Hepatic stellate cell (primary cell): ENCODE measurements at regions not wholly inside any gene's neighbourhood (a gene's known extent, or its start where the extent isn't known, plus 50 kb on each side); places are given as distances from the start of the nearest gene placed in this dataset.

Source experiments
- DNase-seq: peaks from one replicate; pipeline ENCODE4 v3.0.0; 2011; ENCODE audit warnings: low spot score

- DNase-seq, result no peak
These were observed 103.3 kb upstream of the ZFHX3 start for GRCh38 chr16:73151225-73151624.

DNA sequence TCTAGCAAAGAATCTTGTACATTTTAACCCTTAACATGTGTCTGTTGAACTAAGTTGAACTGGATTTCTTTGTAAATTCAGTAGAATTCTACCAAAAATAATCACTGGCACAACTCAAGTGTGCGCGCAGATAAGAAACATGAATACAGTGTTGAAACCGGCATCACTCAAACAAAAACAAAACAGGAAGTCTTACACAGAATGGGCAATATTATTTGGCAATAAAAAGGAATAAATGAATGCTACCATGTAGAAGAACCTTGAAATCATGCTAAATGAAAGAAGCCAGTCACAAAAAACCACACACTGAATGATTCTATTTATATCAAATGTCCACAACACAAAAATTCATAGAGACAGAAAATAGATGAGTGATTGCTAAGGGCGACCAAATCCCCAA, 102.9 kb upstream of the ZFHX3 start:
- DNase-seq, result no peak

GRCh38 chr16:73149334-73149733, 101.4 kb upstream of the ZFHX3 start:
- no peak for DNase-seq

DNA sequence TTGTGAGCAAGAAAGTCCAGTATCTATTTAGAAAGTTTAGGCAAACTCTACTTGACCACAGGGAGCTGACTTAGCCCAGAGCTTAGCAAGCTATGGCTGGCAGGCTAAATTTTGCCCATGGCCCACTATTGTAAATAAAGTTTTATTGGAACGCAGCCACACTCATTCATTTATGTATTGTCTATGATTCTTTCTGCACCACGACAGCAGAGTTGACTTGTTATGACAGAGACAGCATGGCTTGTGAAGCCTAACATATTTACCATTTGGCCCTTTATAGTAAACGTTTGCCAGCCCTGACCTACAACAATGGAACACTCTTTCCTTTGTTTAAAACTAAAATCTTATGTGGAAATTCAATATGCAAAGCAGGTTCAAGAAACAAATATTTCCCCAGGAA, 100.0 kb upstream of the ZFHX3 start:
- DNase-seq, result no peak

- DNase-seq, result no peak
These were observed 97.4 kb upstream of the ZFHX3 start for GRCh38 chr16:73145166-73145880.

DNA sequence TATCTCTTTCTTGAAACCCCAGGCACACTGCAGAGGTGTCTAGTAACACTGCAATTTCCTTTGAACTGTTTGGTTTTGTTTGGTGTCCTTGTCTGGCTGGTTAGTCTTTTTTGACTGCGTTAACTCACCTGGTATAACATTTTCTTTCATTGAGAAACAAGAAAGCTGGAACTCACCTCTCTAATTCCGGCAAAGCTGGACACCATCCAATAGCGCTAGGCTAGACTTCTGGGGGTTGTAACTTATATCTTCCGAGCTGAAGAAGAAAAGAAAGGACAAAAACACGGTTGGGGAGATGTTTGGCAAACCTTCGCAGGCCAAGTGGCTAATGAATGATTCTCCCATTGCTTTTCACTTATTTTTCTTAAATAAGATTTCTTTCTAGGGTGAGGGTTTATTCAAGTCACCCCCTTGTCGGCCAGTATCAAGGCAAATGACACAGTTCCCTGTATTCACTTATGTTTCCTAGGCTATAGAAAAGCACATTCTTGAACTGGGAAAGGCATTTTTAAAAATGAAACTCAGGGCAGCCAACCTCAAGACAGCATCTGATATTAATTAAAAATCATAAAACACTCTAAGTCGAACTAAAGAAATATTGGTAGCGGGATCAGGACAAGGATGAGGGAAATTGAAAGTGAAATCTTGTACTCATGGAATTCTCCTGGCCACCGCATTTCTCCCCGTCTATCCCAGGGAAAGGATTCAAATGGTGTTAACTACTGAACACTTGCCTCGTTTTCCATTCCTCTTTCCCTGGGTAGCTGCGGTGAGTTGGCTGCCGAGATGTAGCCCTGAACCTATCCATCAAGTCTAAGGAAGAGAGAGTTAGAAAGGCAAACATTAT, 95.9 kb upstream of the ZFHX3 start:
- no peak for DNase-seq

DNA sequence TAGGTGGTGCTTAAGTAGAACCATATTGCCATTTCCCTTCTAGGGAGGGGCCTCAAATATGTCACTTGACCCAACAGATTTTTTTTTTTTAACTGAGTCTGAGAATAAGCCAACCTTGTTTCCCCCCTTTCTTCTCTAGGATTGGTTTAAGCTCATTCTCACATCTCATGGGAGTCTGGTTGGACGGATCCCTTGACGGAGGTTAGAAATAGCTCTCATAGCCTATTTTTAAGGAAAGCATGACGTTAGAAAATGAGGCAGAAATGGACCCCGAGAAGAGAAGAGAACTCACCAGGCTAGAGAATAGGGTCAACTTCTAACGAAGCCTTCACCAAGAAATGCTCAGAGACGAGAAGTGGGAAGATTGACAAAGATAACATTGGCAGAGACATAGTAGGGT, 95.1 kb upstream of the ZFHX3 start:
- DNase-seq, result no peak

- no peak for DNase-seq
These were observed 94.3 kb upstream of the ZFHX3 start for GRCh38 chr16:73142053-73142854.

DNA sequence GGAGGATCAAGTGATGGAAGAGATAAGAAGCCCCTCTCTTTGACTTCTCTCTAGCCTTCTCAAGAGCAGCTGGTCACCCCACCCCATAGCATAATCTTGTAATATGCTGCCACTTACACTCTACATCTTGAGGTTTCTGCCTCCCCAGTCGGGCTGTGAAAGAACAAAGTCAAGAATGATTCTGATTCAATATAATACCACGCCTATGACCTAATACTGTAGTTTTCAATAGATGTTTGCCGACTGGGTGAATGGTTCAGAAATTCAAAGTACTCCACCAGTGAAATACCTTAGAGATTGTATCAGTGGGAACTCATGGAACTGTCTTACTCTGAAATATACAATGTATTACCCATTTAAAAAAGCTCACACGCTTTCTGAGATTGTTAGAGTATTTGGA, 93.0 kb upstream of the ZFHX3 start:
- no peak for DNase-seq

DNA sequence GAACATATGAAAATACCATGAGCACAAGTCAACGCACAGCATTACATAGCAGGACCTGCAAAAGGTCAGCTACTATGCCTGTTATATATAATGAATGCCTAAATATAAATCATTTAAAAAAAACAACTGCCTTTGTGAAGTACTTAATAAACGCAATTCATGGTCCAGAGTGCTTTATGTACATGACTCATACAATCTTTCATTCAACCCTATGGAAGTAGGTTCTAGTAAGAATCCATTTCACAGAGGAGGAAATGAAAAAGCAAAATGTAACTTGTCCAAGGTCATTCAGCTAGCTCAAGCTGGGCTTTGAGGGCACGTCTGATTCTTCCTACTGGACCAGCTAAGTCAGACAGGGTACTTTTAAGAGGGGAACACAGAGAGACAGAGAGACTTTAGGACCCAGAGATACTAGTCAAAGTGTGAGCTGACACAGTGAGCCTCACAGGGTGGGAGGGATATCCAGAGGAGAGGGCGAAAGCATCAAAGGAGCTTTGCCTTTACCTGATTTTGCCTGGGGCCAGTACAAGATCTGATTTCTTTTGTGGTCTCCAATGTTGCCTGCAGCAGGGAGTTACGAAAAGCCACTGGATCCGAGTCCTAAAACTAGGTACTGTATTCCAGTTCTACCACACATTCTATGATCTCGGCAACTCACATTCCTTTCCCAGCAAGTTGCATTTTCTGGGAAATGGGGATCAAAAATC, 83.4 kb upstream of the ZFHX3 start:
- no peak for DNase-seq

DNA sequence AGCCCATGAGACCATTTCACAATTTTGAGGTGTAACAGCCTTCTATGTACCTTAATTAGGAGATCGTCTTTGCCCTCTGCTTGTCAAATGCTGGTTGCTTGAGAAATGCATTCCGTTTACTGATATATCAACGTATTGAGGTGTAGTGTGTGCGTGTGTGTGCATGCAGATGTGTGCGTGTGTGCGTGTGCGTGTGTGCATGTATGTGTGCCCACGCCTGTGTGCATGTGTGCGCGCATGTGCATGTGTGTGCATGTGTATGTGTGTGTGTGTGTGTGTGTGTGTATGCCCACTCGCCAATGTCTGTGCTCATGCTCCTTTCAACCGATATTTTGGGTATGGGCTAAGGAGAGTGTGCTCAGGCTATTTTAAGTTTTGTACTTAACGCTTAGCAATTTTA, 81.5 kb upstream of the ZFHX3 start:
- DNase-seq, result no peak

DNA sequence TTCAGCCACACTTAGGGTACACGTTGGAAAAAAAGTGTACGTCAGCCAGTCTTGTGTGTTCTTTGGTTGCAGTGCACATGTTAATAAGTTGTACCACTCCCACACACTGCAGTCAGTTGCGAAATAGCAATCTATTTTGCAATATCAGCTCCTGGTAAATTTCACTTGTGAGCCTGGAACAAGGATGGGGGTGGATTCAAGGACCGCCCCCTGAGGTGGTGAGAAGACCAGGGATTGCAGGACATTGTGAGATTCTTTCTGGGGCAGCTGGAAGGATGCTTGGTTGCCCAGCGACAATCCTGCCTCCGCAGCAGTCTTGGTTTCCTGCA, 78.6 kb upstream of the ZFHX3 start:
- DNase-seq, result peak; percentile 19

GRCh38 chr16:73125850-73126524, 78.1 kb upstream of the ZFHX3 start:
- peak; percentile 56 for DNase-seq

DNA sequence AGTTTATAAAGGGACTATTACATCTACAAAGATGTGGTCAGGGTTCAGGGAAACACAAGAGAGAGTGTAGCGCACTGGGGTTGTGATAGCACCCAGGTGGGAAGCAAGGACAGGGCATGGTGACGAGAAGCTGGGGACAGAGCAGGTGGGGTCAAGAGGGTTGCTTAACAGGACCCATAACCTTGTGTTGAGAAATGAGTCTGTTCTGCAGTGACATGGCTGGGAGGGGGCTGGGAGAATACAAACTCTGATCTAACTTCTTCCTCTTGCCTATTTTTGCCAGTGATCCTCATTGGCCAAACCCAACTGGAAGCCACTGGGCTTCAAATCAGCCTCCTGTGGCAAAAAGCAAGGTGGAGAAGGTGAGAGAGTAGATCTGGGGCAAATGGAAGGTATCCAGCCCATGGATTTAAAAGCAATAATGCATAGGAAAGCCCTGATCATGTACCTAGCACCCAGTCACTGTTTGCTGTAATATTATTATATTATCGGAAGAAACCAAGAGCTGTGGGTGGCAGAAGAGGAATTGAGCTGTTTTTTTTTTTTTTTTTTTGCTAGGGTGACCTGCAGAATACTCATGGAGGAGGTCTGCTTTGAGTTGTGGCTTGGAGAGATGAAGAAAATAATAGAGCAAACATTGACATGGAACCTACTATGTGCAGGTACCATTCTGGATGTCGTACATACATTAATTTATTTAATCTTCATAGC, 76.9 kb upstream of the ZFHX3 start:
- no peak for DNase-seq

GRCh38 chr16:73124097-73124652, 76.2 kb upstream of the ZFHX3 start:
- DNase-seq, result no peak

DNA sequence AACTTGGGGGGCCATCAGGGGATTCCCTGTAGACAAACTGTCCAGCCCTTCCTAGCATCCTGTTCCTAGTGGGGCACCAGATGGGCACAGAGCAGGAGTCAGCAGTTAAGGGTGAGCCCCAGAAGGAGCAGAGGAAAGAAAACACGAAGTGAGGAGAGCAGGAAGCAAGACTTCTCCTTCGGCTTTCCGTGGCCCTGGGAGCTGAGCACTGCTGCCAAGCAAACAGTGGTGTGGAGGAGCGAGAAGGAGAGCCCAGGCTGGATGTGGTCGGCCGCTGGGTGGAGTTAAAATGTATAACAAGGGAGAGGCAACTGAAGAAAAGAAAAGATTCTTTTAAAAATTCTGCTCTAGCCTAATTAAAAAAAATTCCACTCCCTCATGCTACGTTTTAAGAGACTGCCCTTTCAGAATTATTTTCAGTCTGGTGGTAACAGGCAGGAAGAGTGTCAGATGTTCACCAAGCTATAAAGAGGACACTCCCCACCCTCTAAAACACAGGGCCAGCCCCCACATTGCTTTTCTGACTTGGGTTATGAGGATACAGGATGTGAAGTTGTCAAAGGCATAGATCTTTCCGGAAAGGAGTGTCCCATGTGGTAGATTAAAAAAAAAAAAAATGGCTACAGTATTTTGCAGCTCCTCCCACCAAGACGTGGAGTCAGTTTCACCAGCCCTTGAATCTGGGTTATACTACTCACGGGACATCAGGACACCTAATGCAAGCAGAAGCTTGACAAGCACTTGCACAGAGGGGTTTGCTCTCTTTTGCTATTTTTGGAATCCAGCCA, 74.9 kb upstream of the ZFHX3 start:
- peak; percentile 17 for DNase-seq

GRCh38 chr16:73116576-73116975, 68.6 kb upstream of the ZFHX3 start:
- no peak for DNase-seq

DNA sequence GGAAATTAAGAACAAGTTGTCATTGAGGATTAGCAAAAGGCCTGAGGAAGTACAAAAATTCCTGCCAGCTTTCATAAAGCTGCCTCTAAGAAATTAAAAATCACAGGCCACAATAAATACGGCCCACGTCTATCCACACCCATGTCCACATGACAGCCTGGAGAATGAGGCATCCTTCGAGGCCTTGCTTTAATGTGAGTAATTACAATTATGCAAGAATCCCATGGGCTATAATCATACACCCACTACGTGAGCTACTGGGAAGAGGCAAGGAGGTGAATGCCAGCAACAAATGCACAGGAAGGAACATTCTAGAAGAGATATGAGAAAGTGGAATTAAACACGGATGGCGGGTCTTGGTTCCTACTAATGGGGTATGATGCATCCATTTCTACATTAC, 65.4 kb upstream of the ZFHX3 start:
- no peak for DNase-seq

DNA sequence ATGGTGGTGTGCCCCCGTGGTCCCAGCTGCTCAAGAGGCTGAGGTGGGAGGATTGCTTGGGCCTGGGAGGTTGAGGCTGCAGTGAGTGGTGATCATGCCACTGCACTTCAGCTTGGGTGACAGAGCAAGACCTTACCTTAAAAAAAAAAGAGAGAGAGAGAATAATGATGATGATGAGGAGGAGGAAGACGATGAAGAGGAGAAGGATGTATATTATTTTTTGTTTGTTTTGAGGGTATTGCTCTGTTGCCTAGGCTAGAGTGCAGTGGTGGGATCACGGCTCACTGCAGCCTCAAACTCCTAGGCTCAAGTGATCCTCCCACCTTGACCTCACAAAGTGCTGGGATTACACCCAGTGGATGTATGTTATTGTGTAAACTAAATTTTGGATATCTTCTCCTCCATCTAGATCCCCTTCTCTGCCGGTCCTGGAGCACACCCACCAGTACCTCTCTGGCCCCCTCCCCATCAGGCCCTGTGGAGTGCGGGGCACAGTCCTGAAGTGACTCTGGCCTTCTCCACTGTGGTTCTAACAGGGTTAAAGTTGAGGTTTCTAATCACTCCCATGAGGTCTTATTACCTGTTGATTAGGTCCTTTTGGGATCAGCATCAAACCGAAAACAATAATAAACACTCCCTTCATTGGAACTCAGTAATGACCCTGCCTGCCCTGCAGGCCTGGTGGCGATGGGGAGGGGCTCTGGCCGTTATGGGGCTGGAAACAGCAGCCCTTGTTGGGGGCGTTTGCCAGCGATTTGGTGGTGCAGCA, 60.5 kb upstream of the ZFHX3 start:
- no peak for DNase-seq
